ENCODE measurements at regions not wholly inside any gene's neighbourhood (a gene's known extent, or its start where the extent isn't known, plus 50 kb on each side); places are given as distances from the start of the nearest gene placed in this dataset.

DNA sequence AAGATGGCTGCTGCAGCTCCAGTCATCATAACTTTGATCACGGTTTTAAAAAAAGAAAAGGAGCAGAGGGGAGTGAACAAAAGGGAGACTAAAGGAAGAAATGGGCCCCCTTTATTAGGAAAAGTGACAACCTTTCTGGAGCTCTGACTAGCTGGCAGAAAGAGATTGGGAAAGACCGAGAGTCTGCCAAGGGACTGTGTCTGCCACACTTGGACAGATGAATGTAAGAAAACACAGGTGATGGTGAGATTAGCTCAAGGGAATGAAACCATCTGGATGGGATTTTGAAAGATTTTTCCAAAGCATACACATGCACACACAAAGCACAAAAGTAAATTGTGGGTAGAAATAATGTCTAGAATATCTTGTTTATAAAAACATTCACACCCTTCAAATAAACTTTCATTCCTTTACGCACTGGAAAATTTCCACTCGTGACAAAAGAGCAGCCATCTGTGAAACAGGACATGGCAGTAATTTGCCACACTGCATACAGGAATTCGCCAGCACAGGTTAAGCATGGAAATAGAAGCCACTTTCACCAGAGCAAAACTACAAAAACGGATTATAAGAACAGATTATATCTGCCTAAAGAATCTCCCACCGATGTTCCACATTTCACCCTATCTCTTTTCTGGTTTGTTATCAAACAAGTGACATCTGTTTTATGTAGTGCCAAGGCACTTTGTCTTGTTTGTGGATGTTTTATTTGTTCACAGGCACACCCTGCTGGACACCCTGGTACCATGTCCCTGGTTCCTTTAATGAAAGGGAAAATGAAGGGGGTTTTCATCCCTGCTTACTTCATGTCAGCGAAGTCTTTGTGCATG, 819.5 kb downstream of the DIAPH3 start:
- Histone ChIP-seq H2AFZ (ENCODE audit: insufficient read depth, low read length, poor library complexity) (no peak overlapping the region), H3K27me3 (ENCODE audit: insufficient read depth, low read length) (no peaks in the 10 kb centered on the region), H3K14ac (ENCODE audit: low read length) (no peak overlapping the region), H3K4ac (ENCODE audit: low read depth, low read length) (no peak overlapping the region), H3K18ac (ENCODE audit: low read length) (no peak overlapping the region), H3K27ac (ENCODE audit: low read depth, low read length) (no peak overlapping the region), H3K4me1 (ENCODE audit: control insufficient read depth in 1 of 2, insufficient read depth in 2 of 2, low read length in 2 of 2) (peaks cover 0 to 2% of the 10 kb centered on the region in 2 experiments), H3K4me3 (ENCODE audit: low read depth, low read length) (no peak overlapping the region), H3K4me2 (ENCODE audit: low read length) (no peak overlapping the region), H3K36me3 (ENCODE audit: control insufficient read depth in 1 of 2, insufficient read depth in 2 of 2, low read length in 2 of 2) (no peaks in the 10 kb centered on the region), H4K91ac (ENCODE audit: low read depth, low read length) (no peak overlapping the region), H2BK12ac (ENCODE audit: low read length) (no peak overlapping the region), H3K79me1 (ENCODE audit: low read length) (no peaks in the 10 kb centered on the region), H3K9me3 (ENCODE audit: insufficient read depth, low read depth, low read length) (no peaks in the 10 kb centered on the region), H3K79me2 (ENCODE audit: control insufficient read depth, insufficient read depth, low read length, poor library complexity) (no peaks in the 10 kb centered on the region), H2AK5ac (ENCODE audit: low read length) (no peak overlapping the region), H4K8ac (ENCODE audit: low read depth, low read length) (no peak overlapping the region), H3K9ac (ENCODE audit: low read length) (no peak overlapping the region), H3K23ac (ENCODE audit: low read length) (no peak overlapping the region), H4K12ac (ENCODE audit: low read depth, low read length) (no peak overlapping the region), H2BK120ac (ENCODE audit: insufficient read depth, low read length, poor library complexity) (no peak overlapping the region), H2BK5ac (ENCODE audit: low read depth, low read length, poor library complexity) (no peak overlapping the region)
- WGBS (ENCODE audit: extremely low coverage, insufficient coverage, insufficient read length): no CpG with 5 or more reads among the region's 8 CpGs
- DNase-seq: no peak

GRCh38 chr13:59345311-59345710, 818.4 kb downstream of the DIAPH3 start:
- Histone ChIP-seq H3K4me2 (ENCODE audit: low read length) (no peak overlapping the region), H3K27me3 (ENCODE audit: insufficient read depth, low read length) (no peaks in the 10 kb centered on the region)
- no CpG with 5 or more reads among the region's 2 CpGs for WGBS (ENCODE audit: extremely low coverage, insufficient coverage, insufficient read length)

DNA sequence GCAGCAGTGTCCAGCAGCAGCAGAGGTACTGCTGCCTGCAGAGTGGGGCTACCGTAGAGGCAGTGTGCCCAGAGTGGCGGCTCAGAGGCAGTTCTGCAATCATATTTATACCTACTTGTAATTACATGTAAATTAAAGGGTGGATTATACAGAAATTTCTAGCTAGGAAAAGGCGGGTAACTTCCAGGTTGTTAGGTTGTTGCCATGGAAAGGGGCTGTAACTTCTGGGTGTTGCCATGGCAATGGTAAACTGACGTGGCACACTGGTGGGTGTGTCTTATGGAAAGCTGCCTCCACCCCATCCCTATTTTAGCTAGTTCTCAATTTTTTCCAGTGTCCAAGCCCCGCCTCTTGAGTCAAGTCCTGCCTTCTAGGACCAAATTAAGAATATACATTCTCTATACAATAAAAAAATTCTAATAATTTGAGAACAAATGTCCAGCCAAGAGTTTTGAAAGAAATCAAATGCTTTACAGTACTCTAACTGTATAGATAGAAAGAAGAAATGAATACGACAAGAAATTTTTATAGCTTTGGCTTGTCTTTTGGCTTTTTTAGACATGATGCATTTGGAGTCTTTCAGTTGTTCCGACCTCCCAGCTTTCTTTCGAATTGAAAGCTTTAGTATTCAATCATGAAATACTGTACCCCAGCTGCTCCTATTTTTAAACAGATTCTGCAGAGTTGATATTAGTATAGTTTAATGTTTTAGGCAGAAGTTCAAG, 816.6 kb downstream of the DIAPH3 start:
- Histone ChIP-seq H2BK120ac (ENCODE audit: insufficient read depth, low read length, poor library complexity) (no peak overlapping the region), H3K27me3 (ENCODE audit: insufficient read depth, low read length) (no peaks in the 10 kb centered on the region), H3K23ac (ENCODE audit: low read length) (peak overlapping the region; percentile 27), H2BK5ac (ENCODE audit: low read depth, low read length, poor library complexity) (no peak overlapping the region), H4K91ac (ENCODE audit: low read depth, low read length) (no peak overlapping the region), H2BK12ac (ENCODE audit: low read length) (no peak overlapping the region), H3K14ac (ENCODE audit: low read length) (no peak overlapping the region), H3K9me3 (ENCODE audit: insufficient read depth, low read depth, low read length) (no peaks in the 10 kb centered on the region), H3K79me2 (ENCODE audit: control insufficient read depth, insufficient read depth, low read length, poor library complexity) (no peaks in the 10 kb centered on the region), H3K4me3 (ENCODE audit: low read depth, low read length) (no peak overlapping the region), H4K8ac (ENCODE audit: low read depth, low read length) (no peak overlapping the region), H3K4ac (ENCODE audit: low read depth, low read length) (no peak overlapping the region), H2AFZ (ENCODE audit: insufficient read depth, low read length, poor library complexity) (no peak overlapping the region), H3K27ac (ENCODE audit: low read depth, low read length) (no peak overlapping the region), H3K18ac (ENCODE audit: low read length) (no peak overlapping the region), H3K36me3 (ENCODE audit: control insufficient read depth in 1 of 2, insufficient read depth in 2 of 2, low read length in 2 of 2) (no peaks in the 10 kb centered on the region), H3K4me1 (ENCODE audit: control insufficient read depth in 1 of 2, insufficient read depth in 2 of 2, low read length in 2 of 2) (peaks cover 0 to 2% of the 10 kb centered on the region in 2 experiments), H3K9ac (ENCODE audit: low read length) (no peak overlapping the region), H3K79me1 (ENCODE audit: low read length) (no peaks in the 10 kb centered on the region), H3K4me2 (ENCODE audit: low read length) (no peak overlapping the region), H2AK5ac (ENCODE audit: low read length) (no peak overlapping the region), H4K12ac (ENCODE audit: low read depth, low read length) (no peak overlapping the region)
- DNase-seq: no peak
- no CpG with 5 or more reads among the region's 8 CpGs for WGBS (ENCODE audit: extremely low coverage, insufficient coverage, insufficient read length)

More at GRCh38 chr13:59345311-59345710, 818.4 kb downstream of the DIAPH3 start:
- Histone ChIP-seq H4K12ac (ENCODE audit: low read depth, low read length) (no peak overlapping the region), H2AFZ (ENCODE audit: insufficient read depth, low read length, poor library complexity) (no peak overlapping the region), H4K8ac (ENCODE audit: low read depth, low read length) (no peak overlapping the region), H3K14ac (ENCODE audit: low read length) (no peak overlapping the region), H3K79me1 (ENCODE audit: low read length) (no peaks in the 10 kb centered on the region), H3K4me1 (ENCODE audit: control insufficient read depth in 1 of 2, insufficient read depth in 2 of 2, low read length in 2 of 2) (peaks cover 0 to 2% of the 10 kb centered on the region in 2 experiments), H3K18ac (ENCODE audit: low read length) (no peak overlapping the region), H4K91ac (ENCODE audit: low read depth, low read length) (no peak overlapping the region), H3K79me2 (ENCODE audit: control insufficient read depth, insufficient read depth, low read length, poor library complexity) (no peaks in the 10 kb centered on the region), H3K23ac (ENCODE audit: low read length) (no peak overlapping the region), H3K9me3 (ENCODE audit: insufficient read depth, low read depth, low read length) (no peaks in the 10 kb centered on the region), H2BK120ac (ENCODE audit: insufficient read depth, low read length, poor library complexity) (no peak overlapping the region), H3K9ac (ENCODE audit: low read length) (no peak overlapping the region), H2AK5ac (ENCODE audit: low read length) (no peak overlapping the region), H3K36me3 (ENCODE audit: control insufficient read depth in 1 of 2, insufficient read depth in 2 of 2, low read length in 2 of 2) (no peaks in the 10 kb centered on the region), H2BK5ac (ENCODE audit: low read depth, low read length, poor library complexity) (no peak overlapping the region), H3K27ac (ENCODE audit: low read depth, low read length) (no peak overlapping the region), H3K4ac (ENCODE audit: low read depth, low read length) (no peak overlapping the region), H2BK12ac (ENCODE audit: low read length) (no peak overlapping the region), H3K4me3 (ENCODE audit: low read depth, low read length) (no peak overlapping the region)
- no peak for DNase-seq

DNA sequence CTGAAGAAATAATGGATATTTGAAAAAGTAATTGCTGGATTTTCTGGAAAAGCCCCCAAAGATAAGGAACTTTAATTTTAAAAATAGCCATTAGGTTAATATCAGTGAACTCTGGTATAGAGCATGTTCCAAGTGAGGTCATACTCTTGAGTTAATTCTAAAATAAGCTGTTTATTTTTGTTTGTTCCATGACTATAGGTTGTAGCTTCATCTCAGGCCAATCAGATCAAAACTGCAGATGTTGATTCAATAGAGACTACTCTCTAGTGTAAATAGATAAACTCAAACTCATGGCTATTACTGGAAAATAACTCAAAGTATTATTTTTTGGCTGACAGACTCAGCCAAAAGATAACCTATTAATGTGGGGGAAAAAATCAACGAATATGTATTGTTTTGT, 815.1 kb downstream of the DIAPH3 start:
- Histone ChIP-seq H2BK12ac (ENCODE audit: low read length) (no peak overlapping the region), H3K27ac (ENCODE audit: low read depth, low read length) (no peak overlapping the region), H4K8ac (ENCODE audit: low read depth, low read length) (no peak overlapping the region), H3K36me3 (ENCODE audit: control insufficient read depth in 1 of 2, insufficient read depth in 2 of 2, low read length in 2 of 2) (no peaks in the 10 kb centered on the region), H3K9ac (ENCODE audit: low read length) (no peak overlapping the region), H3K4me3 (ENCODE audit: low read depth, low read length) (no peak overlapping the region), H3K79me2 (ENCODE audit: control insufficient read depth, insufficient read depth, low read length, poor library complexity) (no peaks in the 10 kb centered on the region), H3K9me3 (ENCODE audit: insufficient read depth, low read depth, low read length) (no peaks in the 10 kb centered on the region), H3K79me1 (ENCODE audit: low read length) (no peaks in the 10 kb centered on the region), H3K4ac (ENCODE audit: low read depth, low read length) (no peak overlapping the region), H3K18ac (ENCODE audit: low read length) (no peak overlapping the region), H2AK5ac (ENCODE audit: low read length) (no peak overlapping the region), H3K23ac (ENCODE audit: low read length) (no peak overlapping the region), H3K4me2 (ENCODE audit: low read length) (no peak overlapping the region), H2BK5ac (ENCODE audit: low read depth, low read length, poor library complexity) (no peak overlapping the region), H4K91ac (ENCODE audit: low read depth, low read length) (no peak overlapping the region), H3K4me1 (ENCODE audit: control insufficient read depth in 1 of 2, insufficient read depth in 2 of 2, low read length in 2 of 2) (peaks cover 0 to 2% of the 10 kb centered on the region in 2 experiments), H2BK120ac (ENCODE audit: insufficient read depth, low read length, poor library complexity) (no peak overlapping the region), H2AFZ (ENCODE audit: insufficient read depth, low read length, poor library complexity) (no peak overlapping the region), H3K27me3 (ENCODE audit: insufficient read depth, low read length) (no peaks in the 10 kb centered on the region), H3K14ac (ENCODE audit: low read length) (no peak overlapping the region), H4K12ac (ENCODE audit: low read depth, low read length) (no peak overlapping the region)
- no CpG with 5 or more reads among the region's 1 CpG for WGBS (ENCODE audit: extremely low coverage, insufficient coverage, insufficient read length)
- DNase-seq: no peak

All from trophoblast cell (in vitro differentiated cells and primary cell).